Pancreas (tissue), 10 donors: ENCODE measurements at regions not wholly inside any gene's neighbourhood (a gene's known extent, or its start where the extent isn't known, plus 50 kb on each side); places are given as distances from the start of the nearest gene placed in this dataset.
"Not testable (repeated sequence)": the region's sequence is repeated elsewhere in the genome, so short reads cannot be mapped to it uniquely, and the experiment has no call there.

Experiments
- ATAC-seq, 4 donors: fragments of 200-7000 bp; cut with Tn5 transposase; one replicate each; pipeline versions ENCODE4 v1.8.0 to v1.9.1; 2020; ENCODE audit warnings: mild to moderate bottlenecking in 4 of 4, moderate library complexity in 4 of 4
- DNase-seq, 6 donors: peaks; one replicate each; pipeline ENCODE4 v3.0.0-alpha.2; 2020
- FAIRE-seq: peaks from 2 replicates; lab custom pipeline; 2012; peaks lifted over from hg19 to GRCh38; lab: Jason Lieb, UNC
- H3K27ac ChIP-seq, 4 donors: fragments of 200-600 bp; sonication (generic); 1 replicate in 3 of 4; 2 replicates in 1 of 4; pipeline versions ENCODE4 v1.5.0 to v1.8.0; 2020
- H3K27me3 ChIP-seq, 4 donors: fragments of 200-600 bp; one replicate each; pipeline ENCODE4 v1.8.0; 2021
- H3K36me3 ChIP-seq, 3 donors: fragments of 200-600 bp; sonication (generic) in 1 of 3; one replicate each; pipeline versions ENCODE4 v1.5.0 to v1.8.0; 2020 to 2021
- H3K4me1 ChIP-seq, 3 donors: fragments of 200-600 bp; one replicate each; pipeline ENCODE4 v1.8.0; 2021
- H3K4me3 ChIP-seq, 4 donors: fragments of 200-600 bp; sonication (generic) in 2 of 4; one replicate each; pipeline versions ENCODE4 v1.5.0 to v1.8.0; 2020 to 2021
- H3K9me3 ChIP-seq, 4 donors: fragments of 200-600 bp; one replicate each; pipeline ENCODE4 v1.8.0; 2021
- WGBS, 2 donors: extraction: QIAGEN DNeasy Blood & Tissue Kit; methylation state at CpG; one replicate each; pipeline ENCODE4 v1.1.7; 2013; 5-methylcytosine and 5-hydroxymethylcytosine counted together
- intact Hi-C, 3 donors: fragments of 100-400 bp; cut with DNase I; formaldehyde crosslinking; loops; one replicate each; pipeline versions ENCODE4 v1.11.1 to v1.14.2; 2022
- TF ChIP-seq, protein P1 (sequence below), 4 donors: fragments of 200-600 bp; sonication (generic) in 3 of 4; IDR thresholded peaks; one replicate each; pipeline versions ENCODE4 v1.5.0 to v1.8.0; 2021; ENCODE audit warnings: antibody characterized with exemption in 4 of 4
- donor health status: healthy with polysubstance abuse.
- donor health status: DM: no; HTN: no; CAD: no; lungs with moderate emphysema.
- donor health status: DM: no; HTN: no; CAD: no.
- donor health status: control.
- donor health status: control.
- donor health status: Bipolar disorder and iron deficiency.
- donor health status: DM: yes; HTN: yes; CAD: no.
- donor health status: DM: no; HTN: no; CAD: no.
- donor health status: DM: no; HTN: no; CAD: no.
- donor health status: DM: yes; HTN: yes; CAD: no.

DNA sequence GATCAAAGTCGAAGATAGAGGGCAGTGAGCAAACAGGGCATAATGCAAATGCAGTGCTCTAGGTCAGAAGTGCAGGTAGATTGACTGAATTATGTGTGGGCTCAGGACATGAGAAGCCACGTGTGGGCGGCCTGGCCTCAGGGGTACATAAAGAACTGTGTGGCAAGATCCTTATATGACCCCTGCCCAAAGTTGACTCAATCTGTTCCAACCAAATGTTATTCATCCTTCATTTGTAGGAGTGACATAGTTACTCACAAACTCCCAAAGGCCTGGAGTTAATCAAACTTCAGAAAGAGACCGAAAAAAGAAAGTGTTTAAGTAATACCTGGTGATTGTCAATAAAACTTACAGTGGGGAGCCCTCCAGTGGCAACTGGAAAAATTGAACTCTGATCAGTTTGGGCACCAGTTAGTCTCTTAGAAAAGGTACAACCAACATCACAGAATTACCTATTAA is 150.4 kb upstream of the FAR2 start:
- H3K4me3 ChIP-seq: no peak overlapping the region
- no peak overlapping the region for H3K27ac ChIP-seq
- intact Hi-C loops: no loop called here
- H3K36me3 ChIP-seq: no peaks in the 10 kb centered on the region
- peaks cover 0 to 2% (median 0%) of the 10 kb centered on the region in 4 donors for H3K27me3 ChIP-seq
- ATAC-seq: peak in 3 of 4 donors; percentile 20 to 55 (median 47)
- DNase-seq: no peak
- TF ChIP-seq, protein P1, sequence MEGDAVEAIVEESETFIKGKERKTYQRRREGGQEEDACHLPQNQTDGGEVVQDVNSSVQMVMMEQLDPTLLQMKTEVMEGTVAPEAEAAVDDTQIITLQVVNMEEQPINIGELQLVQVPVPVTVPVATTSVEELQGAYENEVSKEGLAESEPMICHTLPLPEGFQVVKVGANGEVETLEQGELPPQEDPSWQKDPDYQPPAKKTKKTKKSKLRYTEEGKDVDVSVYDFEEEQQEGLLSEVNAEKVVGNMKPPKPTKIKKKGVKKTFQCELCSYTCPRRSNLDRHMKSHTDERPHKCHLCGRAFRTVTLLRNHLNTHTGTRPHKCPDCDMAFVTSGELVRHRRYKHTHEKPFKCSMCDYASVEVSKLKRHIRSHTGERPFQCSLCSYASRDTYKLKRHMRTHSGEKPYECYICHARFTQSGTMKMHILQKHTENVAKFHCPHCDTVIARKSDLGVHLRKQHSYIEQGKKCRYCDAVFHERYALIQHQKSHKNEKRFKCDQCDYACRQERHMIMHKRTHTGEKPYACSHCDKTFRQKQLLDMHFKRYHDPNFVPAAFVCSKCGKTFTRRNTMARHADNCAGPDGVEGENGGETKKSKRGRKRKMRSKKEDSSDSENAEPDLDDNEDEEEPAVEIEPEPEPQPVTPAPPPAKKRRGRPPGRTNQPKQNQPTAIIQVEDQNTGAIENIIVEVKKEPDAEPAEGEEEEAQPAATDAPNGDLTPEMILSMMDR (IDR thresholded peaks at IDR 0.05): no peak
- no peaks in the 10 kb centered on the region for H3K4me1 ChIP-seq
- H3K9me3 ChIP-seq: no peaks in the 10 kb centered on the region
- peak; percentile 5 for FAIRE-seq
- 58 to 64% methylated on average over 4 of the region's 4 CpGs for WGBS, 2 donors

DNA sequence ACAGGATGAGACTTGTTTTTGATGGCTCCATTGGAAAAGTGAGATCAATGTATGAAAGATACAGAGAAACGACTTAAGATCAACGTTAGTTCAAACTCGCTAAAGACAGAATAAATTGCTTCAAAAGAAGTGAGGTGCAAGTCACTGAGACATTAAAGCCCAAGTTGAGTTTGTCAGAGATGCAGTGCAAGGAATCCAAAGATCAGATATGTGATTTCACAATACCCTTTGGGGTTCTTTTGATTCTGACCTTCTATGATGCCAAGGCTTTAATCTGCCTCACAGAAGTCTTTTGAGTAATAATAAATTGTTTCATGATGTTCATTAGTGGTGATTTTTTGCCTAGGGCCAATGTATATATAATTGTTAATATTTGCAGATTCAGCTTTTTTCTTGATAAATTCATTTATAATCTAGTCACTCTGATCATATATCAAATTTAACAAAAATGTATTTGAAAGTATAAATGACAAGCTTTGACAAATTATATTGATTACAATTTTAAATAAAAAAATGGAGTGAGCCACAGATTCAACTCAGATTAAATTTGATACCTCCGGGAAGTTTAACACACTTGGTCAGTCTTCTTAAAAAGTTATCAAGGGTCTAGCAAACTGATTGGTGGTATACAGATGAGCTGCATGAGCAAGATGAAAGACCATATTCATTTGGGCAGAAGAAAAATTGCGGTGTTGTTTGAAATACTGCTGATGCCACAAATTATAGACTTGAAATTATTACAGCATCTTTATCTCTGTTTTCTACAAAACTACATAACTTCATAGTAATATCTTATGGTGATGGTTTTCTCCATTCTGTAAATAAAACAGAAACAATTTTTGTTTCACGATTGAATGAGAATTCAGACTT is 144.8 kb upstream of the FAR2 start:
- 61 to 69% methylated on average over 6 of the region's 6 CpGs for WGBS, 2 donors
- FAIRE-seq (no peak), DNase-seq (no peak), ATAC-seq (no peak)
- Histone ChIP-seq H3K4me1 (no peaks in the 10 kb centered on the region), H3K27ac (no peak overlapping the region), H3K27me3 (peaks cover 0 to 3% (median 0%) of the 10 kb centered on the region in 4 donors), H3K9me3 (no peaks in the 10 kb centered on the region), H3K4me3 (no peak overlapping the region), H3K36me3 (no peaks in the 10 kb centered on the region)
- intact Hi-C loops: no loop called here
- TF ChIP-seq, protein P1 (IDR thresholded peaks at IDR 0.05): no peak

DNA sequence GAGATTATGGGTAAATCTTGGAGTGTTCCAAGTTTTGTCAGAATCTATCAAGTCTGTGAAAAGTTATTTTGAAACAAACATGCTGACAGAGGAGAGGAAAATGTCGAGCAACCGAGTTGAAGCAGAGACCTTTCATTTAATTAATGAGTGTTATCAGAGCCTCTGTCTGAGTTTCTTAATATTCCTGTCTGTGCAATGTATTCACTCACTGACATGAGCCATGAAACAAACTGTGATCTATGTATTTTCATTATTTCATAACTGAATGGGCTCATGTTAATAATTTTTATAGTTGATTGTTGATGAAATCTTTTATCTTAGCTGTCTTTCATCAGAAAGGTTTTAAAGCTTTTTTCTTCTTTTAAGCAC is 144.2 kb upstream of the FAR2 start:
- no peak for ATAC-seq
- WGBS, 2 donors: 33 to 35% methylated on average over 2 of the region's 2 CpGs
- TF ChIP-seq, protein P1 (IDR thresholded peaks at IDR 0.05): no peak
- H3K27me3 ChIP-seq: peaks cover 0 to 3% (median 0%) of the 10 kb centered on the region in 4 donors
- no peak overlapping the region for H3K27ac ChIP-seq
- intact Hi-C loops: no loop called here
- DNase-seq: no peak
- H3K4me1 ChIP-seq: no peaks in the 10 kb centered on the region
- no peak overlapping the region for H3K4me3 ChIP-seq
- H3K36me3 ChIP-seq: no peaks in the 10 kb centered on the region
- no peak for FAIRE-seq
- H3K9me3 ChIP-seq: no peaks in the 10 kb centered on the region

DNA sequence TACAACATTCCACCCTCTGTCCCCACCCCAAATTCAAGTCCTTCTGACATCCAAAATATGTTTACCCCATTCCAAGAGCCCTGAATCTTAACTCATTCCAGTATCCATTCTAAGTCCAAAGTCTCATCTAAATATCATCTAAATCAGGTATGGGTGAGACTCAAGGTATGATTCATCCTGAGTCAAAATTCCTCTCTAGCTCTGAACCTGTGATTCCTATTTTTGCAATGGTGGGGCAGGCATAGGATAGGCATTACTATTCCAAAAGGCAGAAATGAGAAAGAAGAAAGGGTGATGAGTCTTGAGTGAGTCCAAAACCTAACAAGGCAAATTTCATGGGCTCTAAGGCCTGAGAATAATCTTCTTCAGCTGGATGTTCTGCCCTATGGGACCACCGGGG is 140.3 kb upstream of the FAR2 start:
- H3K9me3 ChIP-seq: no peaks in the 10 kb centered on the region
- H3K4me1 ChIP-seq: no peaks in the 10 kb centered on the region
- TF ChIP-seq, protein P1 (IDR thresholded peaks at IDR 0.05): no peak
- FAIRE-seq: no peak
- H3K4me3 ChIP-seq: no peak overlapping the region
- WGBS, 2 donors: 85 to 94% methylated on average over 1 of the region's 1 CpG
- intact Hi-C loops: no loop called here
- H3K27ac ChIP-seq: no peak overlapping the region
- peaks cover 0 to under 1% (median 0%) of the 10 kb centered on the region in 4 donors for H3K27me3 ChIP-seq
- ATAC-seq: no peak
- no peaks in the 10 kb centered on the region for H3K36me3 ChIP-seq
- no peak for DNase-seq

DNA sequence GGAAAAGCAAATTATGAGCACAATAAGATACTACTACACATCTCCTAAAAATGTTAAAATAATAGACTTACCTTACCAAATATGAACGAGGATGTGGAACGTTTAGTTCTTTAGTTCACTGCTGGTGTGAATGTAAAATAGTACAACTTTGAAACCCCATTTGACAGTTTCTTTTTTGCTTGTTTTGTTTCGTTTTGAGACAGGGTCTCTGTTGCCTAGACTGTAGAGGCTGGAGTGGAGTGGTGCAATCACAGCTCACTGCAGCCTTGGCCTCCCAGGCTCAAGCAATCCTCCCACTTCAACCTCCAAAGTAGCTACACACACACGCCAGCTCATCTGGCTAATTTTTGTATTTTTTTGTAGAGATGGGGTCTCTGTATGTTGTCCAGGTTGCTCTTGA is 136.4 kb upstream of the FAR2 start:
- H3K27me3 ChIP-seq: no peaks in the 10 kb centered on the region
- H3K4me3 ChIP-seq: no peak overlapping the region
- no peaks in the 10 kb centered on the region for H3K4me1 ChIP-seq
- no peaks in the 10 kb centered on the region for H3K36me3 ChIP-seq
- 56 to 65% methylated on average over 4 of the region's 4 CpGs for WGBS, 2 donors
- DNase-seq: no peak
- TF ChIP-seq, protein P1 (IDR thresholded peaks at IDR 0.05): no peak
- no peak for ATAC-seq
- no peak for FAIRE-seq
- no peaks in the 10 kb centered on the region for H3K9me3 ChIP-seq
- H3K27ac ChIP-seq: no peak overlapping the region
- intact Hi-C loops: no loop called here

DNA sequence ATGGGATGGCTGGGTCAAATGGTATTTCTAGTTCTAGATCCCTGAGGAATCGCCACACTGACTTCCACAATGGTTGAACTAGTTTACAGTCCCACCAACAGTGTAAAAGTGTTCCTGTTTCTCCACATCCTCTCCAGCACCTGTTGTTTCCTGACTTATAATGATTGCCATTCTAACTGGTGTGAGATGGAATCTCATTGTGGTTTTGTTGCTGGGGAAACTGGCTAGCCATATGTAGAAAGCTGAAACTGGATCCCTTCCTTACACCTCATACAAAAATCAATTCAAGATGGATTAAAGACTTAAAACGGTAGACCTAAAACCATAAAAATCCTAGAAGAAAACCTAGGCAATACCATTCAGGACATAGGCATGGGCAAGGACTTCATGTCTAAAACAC is 131.5 kb upstream of the FAR2 start:
- ATAC-seq, H3K27me3 ChIP-seq, H3K4me3 ChIP-seq, H3K27ac ChIP-seq, DNase-seq, H3K9me3 ChIP-seq, intact Hi-C loops, H3K4me1 ChIP-seq, H3K36me3 ChIP-seq, FAIRE-seq: not testable (repeated sequence)
- 78 to 89% methylated on average over 1 of the region's 2 CpGs for WGBS, 2 donors
